OCI-LY1 (cell line): ENCODE measurements at regions not wholly inside any gene's neighbourhood (a gene's known extent, or its start where the extent isn't known, plus 50 kb on each side); places are given as distances from the start of the nearest gene placed in this dataset.

Experiments used
- CTCF ChIP-seq: fragments of 200-600 bp; sonication (generic), shearing (Covaris generic); IDR thresholded peaks from 2 replicates; pipeline ENCODE4 v1.5.1; 2017; ENCODE audit warnings: mild to moderate bottlenecking, antibody characterized with exemption, low read length, moderate library complexity, mixed read lengths
- EZH2 ChIP-seq: fragments of 200-600 bp; sonication (generic), shearing (Covaris generic); IDR thresholded peaks from 2 replicates; pipeline ENCODE4 v1.8.0; 2017; ENCODE audit warnings: borderline replicate concordance, mixed run types, mild to moderate bottlenecking, antibody characterized with exemption, low read length, moderate library complexity, mixed read lengths

- TF ChIP-seq CTCF = no peak
- no peak for TF ChIP-seq EZH2
Measured at GRCh38 chr5:54713923-54714581, 196.5 kb downstream of the SNX18 start.
